RWPE2 (cell line): ENCODE measurements at regions not wholly inside any gene's neighbourhood (a gene's known extent, or its start where the extent isn't known, plus 50 kb on each side); places are given as distances from the start of the nearest gene placed in this dataset.
A peak's percentile ranks its signal among the peaks of the same experiment; 100 is the strongest.

Experiments used
- ATAC-seq: fragments of 200-7000 bp; cut with Tn5 transposase; 3 replicates; pipeline ENCODE4 v1.9.1; 2021; ENCODE audit warnings: low read depth
- DNase-seq: peaks from one replicate; pipeline ENCODE4 v3.0.0-alpha.2; 2020; ENCODE audit warnings: low spot score
- H3K27ac ChIP-seq: fragments of 450-650 bp; 2 replicates; pipeline ENCODE4 v1.5.1; 2017; ENCODE audit warnings: mild to moderate bottlenecking; ENCODE audit not compliant: poor library complexity, severe bottlenecking
- H3K27me3 ChIP-seq: fragments of 250-450 bp; sonication (Bioruptor Pico); 2 replicates; pipeline ENCODE4 v1.5.1; 2021; ENCODE audit warnings: mild to moderate bottlenecking, moderate library complexity; ENCODE audit not compliant: insufficient read depth, poor library complexity, severe bottlenecking
- H3K36me3 ChIP-seq: fragments of 250-450 bp; sonication (Bioruptor Pico); 2 replicates; pipeline ENCODE4 v1.5.1; 2020; ENCODE audit warnings: low read depth, mild to moderate bottlenecking, moderate library complexity
- H3K4me1 ChIP-seq: fragments of 250-450 bp; sonication (Bioruptor Pico); 2 replicates; pipeline ENCODE4 v1.5.1; 2021; ENCODE audit warnings: mild to moderate bottlenecking, moderate library complexity; ENCODE audit not compliant: insufficient read depth, poor library complexity, severe bottlenecking
- H3K4me3 ChIP-seq: fragments of 250-450 bp; sonication (Bioruptor Pico); 2 replicates; pipeline ENCODE4 v1.5.1; 2021; ENCODE audit warnings: mild to moderate bottlenecking, moderate library complexity; ENCODE audit not compliant: severe bottlenecking
- H3K9me3 ChIP-seq: fragments of 250-450 bp; sonication (Bioruptor Pico); 2 replicates; pipeline ENCODE4 v1.5.1; 2021; ENCODE audit warnings: mild to moderate bottlenecking, moderate library complexity; ENCODE audit not compliant: severe bottlenecking
- CTCF ChIP-seq: fragments of 450-650 bp; IDR thresholded peaks from one replicate; pipeline ENCODE4 v1.5.1; 2017; ENCODE audit warnings: mild to moderate bottlenecking, moderate library complexity; ENCODE audit not compliant: poor library complexity, severe bottlenecking

GRCh38 chr2:120439637-120440384 is 93.9 kb downstream of the INHBB start:
- TF ChIP-seq CTCF, result no peak
- Histone ChIP-seq H3K4me1 (no peaks in the 10 kb centered on the region), H3K27ac (no peak overlapping the region), H3K36me3 (no peaks in the 10 kb centered on the region), H3K9me3 (no peaks in the 10 kb centered on the region), H3K27me3 (no peaks in the 10 kb centered on the region), H3K4me3 (no peak overlapping the region)
- no peak for DNase-seq
- ATAC-seq, result no peak

GRCh38 chr2:120440521-120441350 is 94.8 kb downstream of the INHBB start:
- ATAC-seq (no peak), DNase-seq (no peak)
- H3K36me3 ChIP-seq, result no peaks in the 10 kb centered on the region
- H3K4me3 ChIP-seq, result no peak overlapping the region
- no peaks in the 10 kb centered on the region for H3K4me1 ChIP-seq
- no peaks in the 10 kb centered on the region for H3K9me3 ChIP-seq
- no peak for TF ChIP-seq CTCF
- H3K27ac ChIP-seq, result no peak overlapping the region
- H3K27me3 ChIP-seq, result no peaks in the 10 kb centered on the region

- no peak for TF ChIP-seq CTCF
- DNase-seq (no peak), ATAC-seq (no peak)
- Histone ChIP-seq H3K36me3 (no peaks in the 10 kb centered on the region), H3K4me1 (no peaks in the 10 kb centered on the region), H3K9me3 (no peaks in the 10 kb centered on the region), H3K4me3 (no peak overlapping the region), H3K27me3 (no peaks in the 10 kb centered on the region), H3K27ac (no peak overlapping the region)
Measured at GRCh38 chr2:120441351-120441700, 95.4 kb downstream of the INHBB start.

GRCh38 chr2:120441744-120442471 is 96.0 kb downstream of the INHBB start:
- Histone ChIP-seq H3K27ac (no peak overlapping the region), H3K4me3 (no peak overlapping the region), H3K9me3 (no peaks in the 10 kb centered on the region), H3K27me3 (no peaks in the 10 kb centered on the region), H3K36me3 (no peaks in the 10 kb centered on the region), H3K4me1 (no peaks in the 10 kb centered on the region)
- no peak for TF ChIP-seq CTCF
- DNase-seq, result no peak
- peak; percentile 78 for ATAC-seq
